Ovary (tissue), 7 donors: ENCODE measurements at regions not wholly inside any gene's neighbourhood (a gene's known extent, or its start where the extent isn't known, plus 50 kb on each side); places are given as distances from the start of the nearest gene placed in this dataset.

Source experiments
- DNase-seq, 5 donors: peaks; one replicate each; pipeline ENCODE4 v3.0.0-alpha.2; 2019 to 2020
- H3K27ac ChIP-seq, 2 donors: fragments of 200-600 bp; one replicate each; pipeline versions ENCODE4 v1.5.1 to v1.8.0; 2019 to 2022
- H3K27me3 ChIP-seq: fragments of 200-600 bp; one replicate; pipeline ENCODE4 v1.8.0; 2022
- H3K36me3 ChIP-seq: fragments of 200-600 bp; sonication (generic); one replicate; pipeline ENCODE4 v1.5.1; 2019
- H3K4me1 ChIP-seq: one replicate; pipeline ENCODE4 v1.8.1; 2013; ENCODE audit warnings: mild to moderate bottlenecking, moderate library complexity; ENCODE audit not compliant: insufficient read depth
- H3K4me3 ChIP-seq: fragments of 200-600 bp; sonication (generic); one replicate; pipeline ENCODE4 v1.5.1; 2017
- H3K9me3 ChIP-seq, 2 donors: fragments of 200-600 bp in 1 of 2; sonication (generic) in 1 of 2; one replicate each; pipeline versions ENCODE4 v1.5.1 to v1.8.1; 2013 to 2019; ENCODE audit warnings: mild to moderate bottlenecking in 1 of 2, moderate library complexity in 1 of 2
- CTCF ChIP-seq, 3 donors: fragments of 450-650 bp in 2 of 3; fragments of 200-600 bp in 1 of 3; IDR thresholded peaks; one replicate each; pipeline versions ENCODE4 v1.5.1 to v1.8.0; 2016 to 2022; ENCODE audit warnings: antibody characterized with exemption in 3 of 3, mild to moderate bottlenecking in 1 of 3
- EP300 ChIP-seq: sonication (generic); formaldehyde crosslinking; IDR thresholded peaks from one replicate; pipeline ENCODE4 v1.6.1; 2017; ENCODE audit warnings: antibody characterized with exemption
- POLR2A ChIP-seq: fragments of 450-650 bp; IDR thresholded peaks from one replicate; pipeline ENCODE4 v1.6.1; 2017; ENCODE audit warnings: antibody characterized with exemption, mild to moderate bottlenecking, moderate library complexity
- WGBS, 3 donors: extraction: QIAGEN DNeasy Blood & Tissue Kit in 1 of 3; methylation state at CpG; one replicate each; pipeline versions ENCODE4 v1.1.5 to v1.1.7; 2013 to 2017; 5-methylcytosine and 5-hydroxymethylcytosine counted together
- intact Hi-C, 4 donors: fragments of 100-400 bp; cut with DNase I; formaldehyde crosslinking; loops; one replicate each; pipeline versions ENCODE4 v1.11.0 to v1.15.1; 2022 to 2023
- donor health status: DM: no; HTN: no; CAD: no; lungs with moderate emphysema.
- donor health status: DM: no; HTN: no; CAD: no.
- donor health status: Bipolar disorder and iron deficiency.
- donor health status: DM: no; HTN: no; CAD: no.
- donor health status: DM: yes; HTN: yes; CAD: no.

GRCh38 chr16:26777821-26778220 lies 288.9 kb upstream of the C16orf82 start:
- Histone ChIP-seq H3K36me3 (no peaks in the 10 kb centered on the region), H3K27me3 (no peaks in the 10 kb centered on the region), H3K27ac (no peak overlapping the region), H3K4me3 (no peak overlapping the region), H3K4me1 (no peaks in the 10 kb centered on the region), H3K9me3 (no peaks in the 10 kb centered on the region)
- intact Hi-C loops, result no loop called here
- TF ChIP-seq EP300, result no peak
- no peak for DNase-seq
- WGBS, 3 donors, result 73 to 82% (median 73%) methylated on average over 4 of the region's 4 CpGs

DNA sequence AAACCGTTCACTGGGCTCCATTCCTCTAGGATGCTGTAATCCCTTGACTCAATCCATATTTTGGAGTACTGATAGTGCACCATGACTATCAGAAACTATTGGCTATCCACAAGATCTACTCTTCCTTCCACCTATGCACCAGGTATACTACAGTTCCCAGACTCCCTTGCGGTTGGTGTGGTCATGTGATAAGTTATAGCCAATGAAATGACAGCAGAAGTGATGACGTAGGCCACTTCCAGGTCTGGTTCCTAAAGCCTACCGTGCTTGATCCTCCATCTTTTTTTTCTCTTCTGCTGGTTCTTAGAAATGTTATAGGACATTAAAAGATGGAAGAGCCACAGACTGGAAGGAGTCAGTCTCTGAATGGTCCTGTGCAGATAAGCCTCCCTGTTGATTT lies 278.8 kb upstream of the C16orf82 start:
- no peak for TF ChIP-seq CTCF (IDR thresholded peaks at IDR 0.05)
- no peak for TF ChIP-seq EP300
- no peak for TF ChIP-seq POLR2A
- no peaks in the 10 kb centered on the region for H3K9me3 ChIP-seq
- 48 to 59% (median 52%) methylated on average over 4 of the region's 4 CpGs for WGBS, 3 donors
- H3K27me3 ChIP-seq, result no peaks in the 10 kb centered on the region
- intact Hi-C loops, result no loop called here
- DNase-seq, result no peak
- H3K27ac ChIP-seq, result no peak overlapping the region
- H3K36me3 ChIP-seq, result no peaks in the 10 kb centered on the region
- no peak overlapping the region for H3K4me3 ChIP-seq
- no peaks in the 10 kb centered on the region for H3K4me1 ChIP-seq

- Histone ChIP-seq H3K4me1 (no peaks in the 10 kb centered on the region), H3K4me3 (no peak overlapping the region), H3K27me3 (no peaks in the 10 kb centered on the region), H3K9me3 (no peaks in the 10 kb centered on the region), H3K36me3 (no peaks in the 10 kb centered on the region), H3K27ac (no peak overlapping the region)
- intact Hi-C loops, result no loop called here
- no peak for DNase-seq
- TF ChIP-seq CTCF (IDR thresholded peaks at IDR 0.05), result no peak
- TF ChIP-seq EP300, result no peak
- TF ChIP-seq POLR2A, result no peak
- WGBS, 3 donors, result 32 to 48% (median 42%) methylated on average over 6 of the region's 6 CpGs
These were observed 275.6 kb upstream of the C16orf82 start for GRCh38 chr16:26791169-26791568.

DNA sequence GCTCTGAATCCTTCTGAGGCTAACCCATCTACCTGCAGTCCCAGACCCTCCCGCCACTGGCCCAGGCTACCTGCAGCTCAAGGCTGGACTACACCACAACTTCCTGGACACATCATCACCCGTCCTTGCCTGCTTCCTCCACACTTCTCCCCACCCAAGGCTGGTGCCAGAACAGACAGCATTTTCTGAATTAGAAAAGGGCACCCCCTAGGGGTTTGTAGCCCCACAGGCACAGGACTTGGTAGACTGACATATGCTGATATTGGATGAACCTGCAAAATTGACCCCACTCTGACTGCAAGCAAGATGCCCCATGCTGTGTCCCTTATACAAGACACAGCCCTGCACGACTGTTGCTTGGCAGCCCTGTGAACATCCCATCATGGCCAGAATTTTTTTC lies 271.5 kb upstream of the C16orf82 start:
- Histone ChIP-seq H3K27me3 (no peaks in the 10 kb centered on the region), H3K9me3 (no peaks in the 10 kb centered on the region), H3K4me3 (no peak overlapping the region), H3K36me3 (no peaks in the 10 kb centered on the region), H3K27ac (no peak overlapping the region), H3K4me1 (no peaks in the 10 kb centered on the region)
- no peak for TF ChIP-seq POLR2A
- no peak for TF ChIP-seq CTCF (IDR thresholded peaks at IDR 0.05)
- intact Hi-C loops, result no loop called here
- DNase-seq, result no peak
- WGBS, 3 donors, result 31 to 41% (median 40%) methylated on average over 3 of the region's 3 CpGs

DNA sequence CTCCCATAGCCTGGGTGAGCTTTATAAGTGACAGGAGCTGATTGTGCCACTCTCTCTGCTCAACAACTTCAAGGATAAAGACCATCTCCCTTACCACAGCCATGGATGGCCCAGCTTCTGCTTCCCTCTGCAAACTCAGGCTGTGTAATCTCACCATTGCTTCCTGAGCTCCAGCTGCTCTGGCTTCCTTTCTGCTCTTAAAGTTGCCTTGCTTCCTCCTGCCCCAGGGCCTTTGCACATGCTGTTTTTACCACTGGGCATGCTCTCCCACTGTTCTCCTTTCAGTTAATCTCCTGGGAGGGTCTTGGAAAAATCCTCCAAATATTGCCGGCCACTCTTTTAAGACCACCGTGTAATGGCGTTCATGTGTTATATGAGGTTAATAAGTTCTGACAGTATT lies 265.1 kb upstream of the C16orf82 start:
- Histone ChIP-seq H3K27me3 (no peaks in the 10 kb centered on the region), H3K4me3 (no peak overlapping the region), H3K4me1 (no peaks in the 10 kb centered on the region), H3K9me3 (no peaks in the 10 kb centered on the region), H3K36me3 (no peaks in the 10 kb centered on the region), H3K27ac (no peak overlapping the region)
- intact Hi-C loops, result no loop called here
- DNase-seq, result no peak
- WGBS, 3 donors, result 90 to 96% (median 92%) methylated on average over 3 of the region's 3 CpGs
- no peak for TF ChIP-seq POLR2A
- TF ChIP-seq EP300, result no peak
- TF ChIP-seq CTCF (IDR thresholded peaks at IDR 0.05), result no peak
